ENCODE measurements at regions not wholly inside any gene's neighbourhood (a gene's known extent, or its start where the extent isn't known, plus 50 kb on each side); places are given as distances from the start of the nearest gene placed in this dataset.
A peak's percentile ranks its signal among the peaks of the same experiment; 100 is the strongest.
"Not testable (repeated sequence)": the region's sequence is repeated elsewhere in the genome, so short reads cannot be mapped to it uniquely, and the experiment has no call there.

DNA sequence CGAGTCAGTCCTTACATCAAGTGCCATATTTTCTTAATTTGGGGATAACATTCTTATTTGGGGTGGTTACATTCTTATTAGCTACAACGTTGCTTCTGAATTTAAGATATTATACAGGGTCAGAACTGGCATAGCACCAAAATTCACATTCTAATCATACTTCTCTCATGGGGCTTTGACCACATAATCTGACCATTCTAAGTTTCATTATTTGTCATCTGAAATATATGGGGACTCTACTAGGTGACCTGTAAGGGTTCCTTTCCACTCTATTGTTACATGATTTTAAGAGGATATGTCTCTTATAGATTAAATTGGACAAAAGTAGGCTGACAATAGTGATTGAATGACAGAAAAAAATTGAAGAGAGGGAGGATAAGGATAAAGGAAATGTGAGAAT is 536.5 kb downstream of the KCTD12 start:
- DNase-seq (ENCODE audit: low read depth) = no peak

- no peak for DNase-seq (ENCODE audit: low read depth)
Observed at GRCh38 chr13:76339649-76340048, 546.6 kb downstream of the KCTD12 start.

DNA sequence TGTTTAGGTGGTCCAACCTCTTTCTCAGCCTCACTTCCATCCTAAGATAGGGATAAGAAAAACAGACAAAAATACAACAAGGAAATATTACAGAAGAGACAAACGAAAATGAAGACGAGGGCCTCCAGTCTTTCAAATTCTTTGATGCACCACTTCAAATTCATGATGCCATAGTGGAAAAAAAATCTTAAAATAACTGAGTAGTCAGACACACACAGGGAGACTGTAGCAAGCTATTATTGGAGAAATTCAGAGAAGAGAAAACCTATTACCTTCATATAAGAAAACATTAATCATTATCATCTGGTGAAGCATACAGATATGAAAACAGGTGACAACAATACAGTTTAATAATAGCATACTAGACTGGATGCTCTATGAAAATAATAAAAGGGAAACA is 548.2 kb downstream of the KCTD12 start:
- DNase-seq (ENCODE audit: low read depth) = no peak

DNA sequence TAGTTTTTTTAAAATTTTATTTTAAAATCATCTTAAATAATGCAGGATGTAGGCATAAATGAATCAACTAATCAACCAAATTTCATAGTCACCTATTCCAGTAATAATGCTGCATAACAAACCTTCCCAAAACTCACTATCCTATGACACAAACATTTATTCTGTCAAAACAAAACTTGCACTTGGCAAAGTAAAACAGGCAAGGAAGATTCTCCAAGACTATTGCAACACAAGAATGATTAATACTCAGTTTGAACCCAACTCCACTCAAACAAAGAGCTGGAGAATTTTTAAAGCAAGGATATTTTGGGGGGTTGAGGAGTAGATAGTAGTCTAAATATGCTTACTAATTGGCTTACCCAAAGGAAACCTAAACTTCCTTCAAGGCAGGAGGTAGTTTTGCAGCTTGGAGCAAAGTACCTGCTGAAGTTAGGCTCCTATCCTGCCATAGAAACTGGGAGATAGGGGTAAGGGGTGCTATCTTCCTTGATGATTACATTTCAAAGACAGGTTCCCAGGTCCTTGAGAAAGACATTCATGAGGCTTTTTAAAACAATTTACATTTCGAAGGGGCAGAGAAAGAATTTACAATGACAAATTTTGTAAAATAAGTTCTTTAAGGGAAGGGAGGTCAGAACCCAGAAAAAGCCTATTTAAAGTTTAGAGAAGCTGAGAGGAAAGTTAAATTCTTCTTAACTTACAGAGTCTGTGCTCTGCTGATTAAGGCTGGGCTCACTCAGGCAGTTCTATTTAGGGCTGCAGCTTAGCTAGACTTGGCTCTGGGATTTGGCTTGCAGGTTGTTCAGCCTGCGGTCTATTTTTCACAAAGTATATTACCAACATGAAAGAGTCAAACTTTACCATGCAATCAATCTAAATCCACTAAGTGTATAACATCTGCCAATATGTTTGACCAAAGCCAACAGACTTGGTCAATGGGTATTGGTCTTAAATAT is 549.0 kb downstream of the KCTD12 start:
- DNase-seq (ENCODE audit: low read depth) = no peak

DNA sequence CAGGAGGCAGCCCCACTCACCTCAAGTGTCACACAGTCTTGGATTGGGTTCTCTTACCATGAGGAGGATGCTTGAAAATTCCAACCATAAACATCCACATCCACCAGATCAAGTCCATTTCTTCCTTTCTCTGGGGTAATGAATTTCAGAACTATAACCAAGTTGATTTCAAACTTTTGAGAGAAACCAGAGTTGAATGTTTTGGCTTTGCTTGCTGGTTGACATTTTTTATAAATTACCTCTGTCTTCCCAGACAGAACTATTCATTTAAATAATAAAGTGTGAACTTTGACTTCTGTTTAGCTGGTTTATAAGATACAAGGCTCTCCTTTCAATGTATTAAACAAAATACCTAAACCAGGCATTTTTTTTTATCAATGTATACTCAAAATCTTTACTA is 550.7 kb downstream of the KCTD12 start:
- no peak for DNase-seq (ENCODE audit: low read depth)

DNA sequence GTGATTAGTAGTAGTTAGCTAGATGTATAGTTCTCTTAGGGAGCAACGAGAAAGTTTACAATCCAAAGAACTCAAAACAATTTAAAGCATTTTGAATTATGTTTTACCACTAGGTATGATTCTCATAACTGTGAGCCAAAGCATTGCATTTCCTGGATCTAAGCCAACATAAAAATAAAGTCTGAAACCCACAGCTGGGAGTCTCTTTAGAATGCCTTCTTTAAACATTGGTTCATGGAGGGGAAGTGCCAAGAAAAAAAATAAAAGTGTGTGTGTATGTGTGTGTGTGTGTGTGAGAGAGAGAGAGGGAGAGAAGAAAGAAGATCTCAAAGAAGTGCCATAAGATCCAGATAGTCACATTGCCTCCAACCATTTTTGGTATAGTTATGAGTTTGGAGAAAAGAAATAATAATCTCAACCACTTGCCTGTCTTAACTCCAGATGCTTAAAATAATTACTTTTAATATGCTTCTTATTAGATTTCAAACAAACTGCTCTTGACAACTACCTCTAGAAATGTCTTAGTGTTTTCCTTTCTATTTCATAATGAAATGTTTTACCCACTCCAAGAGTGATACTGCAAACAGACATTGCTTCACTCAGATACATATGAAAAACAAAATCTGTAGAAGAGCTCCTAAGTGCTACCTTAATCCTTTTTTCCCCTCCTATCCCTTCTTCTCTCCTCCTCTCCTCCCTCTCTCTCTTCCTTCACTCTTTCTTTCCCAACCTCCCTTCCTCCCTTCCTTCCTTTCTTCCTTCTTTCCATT is 554.1 kb downstream of the KCTD12 start:
- no peak for DNase-seq (ENCODE audit: low read depth)

- peak; percentile 29 for DNase-seq (ENCODE audit: low read depth)
Observed at GRCh38 chr13:76330761-76331160, 555.4 kb downstream of the KCTD12 start.

DNA sequence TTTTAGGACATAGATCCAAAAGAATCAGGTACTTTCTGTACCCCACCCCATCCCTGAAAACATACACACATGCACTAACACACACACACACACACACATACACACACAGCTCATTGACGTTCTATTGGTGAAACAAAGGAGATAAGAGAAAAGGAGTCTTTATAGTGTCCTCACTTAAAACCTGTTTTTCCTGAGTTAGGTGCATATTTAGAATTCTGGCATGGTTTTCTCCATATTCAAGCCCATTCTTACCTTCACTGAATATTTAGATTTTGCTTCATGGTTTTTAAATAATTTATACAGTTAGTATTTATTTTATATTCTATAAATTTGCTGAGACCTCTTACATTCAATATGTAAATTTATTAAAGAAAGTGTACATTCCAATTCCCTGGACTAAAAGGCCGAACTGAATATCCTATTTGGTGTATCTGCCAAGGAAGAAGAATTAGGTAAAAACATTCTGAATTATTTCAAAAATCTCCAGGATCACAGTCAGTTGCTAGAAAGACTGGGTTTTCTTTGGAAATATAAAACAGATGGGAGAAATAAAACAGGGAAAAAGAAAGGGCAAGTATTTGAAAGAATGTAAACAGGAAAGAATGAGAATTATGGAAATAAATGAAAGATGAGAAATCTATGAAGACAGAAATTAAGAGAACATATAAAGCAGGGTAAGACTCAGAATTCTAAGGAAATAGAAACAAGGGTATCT is 556.2 kb downstream of the KCTD12 start:
- no peak for DNase-seq (ENCODE audit: low read depth)

GRCh38 chr13:76329004-76329403 is 557.2 kb downstream of the KCTD12 start:
- DNase-seq (ENCODE audit: low read depth) = no peak

GRCh38 chr13:76326343-76326742 is 559.9 kb downstream of the KCTD12 start:
- no peak for DNase-seq (ENCODE audit: low read depth)

- DNase-seq (ENCODE audit: low read depth) = no peak
Observed at GRCh38 chr13:76319921-76320320, 566.3 kb downstream of the KCTD12 start.

DNA sequence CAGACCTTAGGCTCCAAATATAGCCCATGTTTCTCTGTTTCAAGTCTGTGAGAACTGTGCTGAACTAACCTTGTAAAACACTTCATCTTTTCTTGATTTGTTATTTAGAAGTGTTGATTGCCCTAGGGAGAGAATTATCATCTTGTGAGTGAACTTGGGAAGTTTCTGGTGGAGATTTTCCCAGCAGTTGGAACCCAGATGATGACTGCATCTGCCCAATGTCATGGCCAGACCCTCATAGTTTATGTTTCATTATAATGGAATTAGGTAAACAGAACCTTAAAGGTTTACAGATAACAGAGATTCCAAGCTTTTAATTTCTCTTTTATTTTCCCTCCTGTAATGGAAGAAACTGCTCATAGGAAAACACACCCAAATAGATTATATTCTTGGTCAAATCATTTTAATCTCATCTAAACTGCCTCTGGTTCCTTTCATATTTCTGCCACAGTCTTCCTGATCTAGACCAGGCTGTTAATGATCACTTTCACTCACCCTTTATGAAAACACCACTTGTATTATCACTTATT is 569.1 kb downstream of the KCTD12 start:
- DNase-seq (ENCODE audit: low read depth) = no peak

DNA sequence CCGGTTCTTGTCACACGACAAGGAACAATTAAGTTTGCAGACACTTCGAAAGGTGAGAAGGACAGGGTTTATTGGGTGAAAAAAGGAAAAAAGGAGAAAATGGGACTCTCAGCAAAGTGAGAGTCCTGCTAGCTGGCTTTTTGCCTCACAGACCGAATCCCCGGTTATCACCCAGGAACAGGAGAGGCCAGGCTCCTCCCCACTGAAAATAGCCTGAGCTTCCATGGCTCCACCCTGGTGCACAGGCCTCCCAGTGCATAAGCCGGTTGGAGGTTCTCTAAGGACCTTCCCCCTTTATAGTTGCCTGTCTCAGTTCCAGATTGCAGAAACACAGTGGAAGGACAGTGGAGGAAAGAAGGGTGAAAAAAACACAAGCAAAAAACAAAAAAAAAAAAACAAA is 571.7 kb downstream of the KCTD12 start:
- no peak for DNase-seq (ENCODE audit: low read depth)

- DNase-seq (ENCODE audit: low read depth) = no peak
Observed at GRCh38 chr13:76307142-76307541, 579.1 kb downstream of the KCTD12 start.

DNA sequence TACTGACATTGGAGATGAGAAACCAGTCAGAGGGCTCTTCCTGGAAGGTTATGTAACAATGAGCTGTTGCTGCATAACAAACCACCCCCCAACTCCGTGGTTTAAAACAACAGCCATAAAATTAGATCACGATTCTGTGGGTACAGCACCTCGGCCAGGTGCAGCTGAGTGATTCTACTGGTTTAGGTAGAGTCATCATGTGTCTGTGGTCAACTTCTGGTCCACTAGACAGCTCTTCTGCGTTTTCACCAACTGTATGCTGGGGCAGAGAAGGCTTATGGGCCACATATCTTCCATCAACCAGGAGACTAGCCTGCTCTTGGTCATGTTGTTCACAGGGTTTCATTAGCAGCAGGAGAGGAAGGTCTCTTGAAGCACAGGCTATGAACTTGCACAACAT is 585.5 kb downstream of the KCTD12 start:
- no peak for DNase-seq (ENCODE audit: low read depth)

DNA sequence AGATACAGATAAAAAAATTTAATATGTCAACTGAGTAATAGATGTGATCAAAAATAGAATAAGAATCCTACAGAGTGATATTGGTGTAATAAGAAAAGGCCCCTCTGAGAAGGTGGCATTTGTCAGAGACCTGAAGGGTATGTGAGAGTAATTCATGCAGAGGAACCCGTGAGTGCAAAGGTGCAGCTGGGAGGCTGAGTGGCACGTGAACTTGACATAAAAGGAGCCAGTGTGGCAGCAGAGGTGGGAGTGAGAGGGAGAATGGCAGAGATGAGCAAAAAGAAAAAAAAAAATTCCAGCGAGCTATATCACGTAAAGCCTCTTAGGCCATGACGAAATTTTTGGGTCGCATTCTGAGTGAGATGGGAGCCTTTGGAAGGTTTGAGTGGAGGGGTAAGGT is 588.9 kb downstream of the KCTD12 start:
- no peak for DNase-seq (ENCODE audit: low read depth)

GRCh38 chr13:76296751-76297150 is 589.5 kb downstream of the KCTD12 start:
- DNase-seq (ENCODE audit: low read depth) = no peak

DNA sequence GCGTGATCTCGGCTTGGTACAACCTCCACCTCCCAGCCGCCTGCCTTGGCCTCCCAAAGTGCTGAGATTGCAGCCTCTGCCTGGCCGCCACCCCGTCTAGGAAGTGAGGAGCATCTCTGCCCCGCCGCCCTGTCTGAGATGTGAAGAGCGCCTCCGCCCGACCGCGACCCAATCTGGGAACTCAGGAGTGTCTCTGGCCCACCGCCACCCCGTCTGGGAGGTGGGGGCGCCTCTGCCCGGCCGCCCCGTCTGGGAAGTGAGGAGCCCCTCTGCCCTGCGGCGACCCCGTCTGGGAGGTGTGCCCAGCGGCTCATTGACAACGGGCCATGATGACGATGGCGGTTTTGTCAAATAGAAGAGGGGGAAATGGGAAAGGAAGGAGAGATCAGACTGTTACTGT is 591.2 kb downstream of the KCTD12 start:
- not testable (repeated sequence) for DNase-seq (ENCODE audit: low read depth)

- DNase-seq (ENCODE audit: low read depth) = no peak
Observed at GRCh38 chr13:76293751-76294150, 592.5 kb downstream of the KCTD12 start.

DNA sequence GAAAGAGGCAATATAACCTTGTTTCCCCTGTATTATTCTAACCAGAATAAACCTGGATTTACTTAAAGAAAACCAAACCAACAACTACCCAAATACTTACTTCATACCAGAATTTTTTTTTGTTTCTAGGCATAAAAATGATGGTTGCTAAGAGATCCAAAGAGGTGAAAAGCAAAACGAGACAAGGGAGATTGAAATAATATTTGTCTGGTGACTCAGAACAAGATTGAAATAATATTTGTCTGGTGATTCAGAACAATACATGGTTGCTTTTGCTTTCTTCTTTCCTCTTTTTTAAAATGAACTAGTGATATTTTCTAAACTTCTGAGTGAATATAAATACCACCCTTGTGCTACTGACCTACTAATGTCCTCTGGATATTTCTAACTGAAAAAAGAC is 592.9 kb downstream of the KCTD12 start:
- no peak for DNase-seq (ENCODE audit: low read depth)

DNA sequence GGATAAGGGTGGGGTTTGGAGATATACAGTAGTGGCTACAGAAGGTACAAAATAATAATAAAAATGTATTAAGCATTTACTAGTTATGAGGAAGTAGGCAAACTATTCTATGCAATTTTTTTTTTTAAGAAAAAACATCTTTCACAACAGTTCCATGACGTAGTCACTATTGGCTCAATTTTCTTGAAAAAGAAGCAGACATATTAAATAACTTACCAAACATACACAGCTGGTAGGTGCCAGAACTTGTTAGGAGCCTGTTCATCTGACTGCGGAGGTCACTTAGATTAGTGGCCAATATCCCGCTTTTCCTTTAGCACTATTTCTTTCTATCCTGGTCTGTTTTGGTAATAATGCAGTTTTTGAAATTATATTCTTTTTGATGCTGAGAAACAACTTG is 593.5 kb downstream of the KCTD12 start:
- peak; percentile 9 for DNase-seq (ENCODE audit: low read depth)

DNA sequence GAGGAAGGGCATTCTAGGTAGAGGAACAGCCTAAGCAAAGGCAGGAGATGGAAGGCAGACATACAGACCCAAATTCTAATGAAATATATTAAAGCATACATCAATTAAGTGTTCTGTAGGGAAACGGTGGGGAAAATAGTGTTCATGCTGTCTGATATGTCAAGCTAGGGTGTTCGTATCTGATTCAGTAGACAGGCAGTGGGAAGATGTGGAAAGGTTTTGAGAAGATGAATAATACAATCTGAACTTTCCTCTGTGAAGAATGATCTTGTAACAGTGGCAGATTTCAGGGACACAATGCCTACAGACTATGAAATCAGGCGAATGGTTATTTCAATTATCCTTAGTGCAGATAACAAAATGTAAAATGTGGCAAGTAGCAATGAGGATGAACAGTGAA is 594.2 kb downstream of the KCTD12 start:
- no peak for DNase-seq (ENCODE audit: low read depth)
